ENCODE measurements at regions not wholly inside any gene's neighbourhood (a gene's known extent, or its start where the extent isn't known, plus 50 kb on each side); places are given as distances from the start of the nearest gene placed in this dataset.

DNA sequence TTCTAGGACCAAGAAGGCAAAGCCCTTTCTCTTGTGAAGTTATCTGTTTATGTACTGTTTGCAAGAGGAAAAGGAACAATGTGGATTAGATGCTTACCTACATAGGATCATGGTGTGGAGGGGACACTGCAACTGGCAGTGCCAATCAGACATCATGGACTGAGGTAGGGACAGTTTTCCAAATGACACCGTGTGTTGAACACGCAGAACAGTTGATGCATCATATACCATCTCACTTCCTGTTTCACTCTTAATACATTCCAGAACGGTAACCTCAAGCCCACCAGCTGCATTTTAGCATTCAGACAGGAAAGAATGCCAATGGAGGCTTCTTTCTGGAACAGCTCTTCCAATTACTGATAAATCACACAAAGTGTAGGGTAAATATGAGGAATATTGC is 397.7 kb upstream of the LMCD1 start:
- Histone ChIP-seq H3K9ac (ENCODE audit: low read length) (no peak overlapping the region), H3K27ac (ENCODE audit: low read depth, low read length, poor library complexity, severe bottlenecking) (no peak overlapping the region), H3K4me1 (ENCODE audit: insufficient read depth, low read length, severe bottlenecking) (no peaks in the 10 kb centered on the region), H3K36me3 (ENCODE audit: insufficient read depth, low read length) (no peaks in the 10 kb centered on the region), H3F3A (ENCODE audit: insufficient read depth, low read length) (no peaks in the 10 kb centered on the region), H3K4me3 (ENCODE audit: low read depth, low read length, poor library complexity, severe bottlenecking) (no peak overlapping the region), H3K27me3 (ENCODE audit: insufficient read depth, low read length) (no peaks in the 10 kb centered on the region), H3K9me3 (ENCODE audit: low read length) (no peaks in the 10 kb centered on the region), H2AFZ (ENCODE audit: low read length) (no peak overlapping the region), H3K4me2 (ENCODE audit: low read length) (no peak overlapping the region), H4K20me1 (ENCODE audit: insufficient read depth, low read length) (no peaks in the 10 kb centered on the region), H3K9me2 (ENCODE audit: low read depth, low read length) (no peaks in the 10 kb centered on the region), H3K79me2 (ENCODE audit: insufficient read depth, low read length) (no peaks in the 10 kb centered on the region)
- TF ChIP-seq, protein P1, sequence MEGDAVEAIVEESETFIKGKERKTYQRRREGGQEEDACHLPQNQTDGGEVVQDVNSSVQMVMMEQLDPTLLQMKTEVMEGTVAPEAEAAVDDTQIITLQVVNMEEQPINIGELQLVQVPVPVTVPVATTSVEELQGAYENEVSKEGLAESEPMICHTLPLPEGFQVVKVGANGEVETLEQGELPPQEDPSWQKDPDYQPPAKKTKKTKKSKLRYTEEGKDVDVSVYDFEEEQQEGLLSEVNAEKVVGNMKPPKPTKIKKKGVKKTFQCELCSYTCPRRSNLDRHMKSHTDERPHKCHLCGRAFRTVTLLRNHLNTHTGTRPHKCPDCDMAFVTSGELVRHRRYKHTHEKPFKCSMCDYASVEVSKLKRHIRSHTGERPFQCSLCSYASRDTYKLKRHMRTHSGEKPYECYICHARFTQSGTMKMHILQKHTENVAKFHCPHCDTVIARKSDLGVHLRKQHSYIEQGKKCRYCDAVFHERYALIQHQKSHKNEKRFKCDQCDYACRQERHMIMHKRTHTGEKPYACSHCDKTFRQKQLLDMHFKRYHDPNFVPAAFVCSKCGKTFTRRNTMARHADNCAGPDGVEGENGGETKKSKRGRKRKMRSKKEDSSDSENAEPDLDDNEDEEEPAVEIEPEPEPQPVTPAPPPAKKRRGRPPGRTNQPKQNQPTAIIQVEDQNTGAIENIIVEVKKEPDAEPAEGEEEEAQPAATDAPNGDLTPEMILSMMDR (IDR thresholded peaks at IDR 0.05; ENCODE audit: low read length): no peak
- TF ChIP-seq EZH2 (IDR thresholded peaks at IDR 0.05; ENCODE audit: borderline replicate concordance, low read length): no peak

DNA sequence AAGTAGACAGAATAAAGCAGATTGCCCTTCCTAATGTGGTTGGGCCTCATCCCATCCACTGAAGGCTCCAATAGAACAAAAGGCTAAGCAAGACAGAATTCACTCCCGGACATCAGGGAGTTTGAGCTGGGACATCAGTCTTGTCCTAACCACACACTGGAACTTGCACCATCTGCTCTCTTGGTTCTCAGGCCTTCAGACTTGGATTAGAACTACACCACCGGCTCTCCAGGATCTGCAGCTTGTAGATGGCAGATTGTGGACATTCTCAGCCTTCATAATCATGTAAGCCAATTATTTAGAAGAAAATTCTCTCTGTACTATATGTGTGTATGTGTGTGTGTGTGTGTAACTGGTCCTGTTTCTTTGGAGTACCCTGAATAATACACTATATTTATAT is 394.7 kb upstream of the LMCD1 start:
- H2AFZ ChIP-seq (ENCODE audit: low read length): no peak overlapping the region
- TF ChIP-seq, protein P1 (IDR thresholded peaks at IDR 0.05; ENCODE audit: low read length): no peak
- TF ChIP-seq EZH2 (IDR thresholded peaks at IDR 0.05; ENCODE audit: borderline replicate concordance, low read length): no peak
- H3K4me2 ChIP-seq (ENCODE audit: low read length): no peak overlapping the region
- no peak overlapping the region for H3K27ac ChIP-seq (ENCODE audit: low read depth, low read length, poor library complexity, severe bottlenecking)
- H3K4me1 ChIP-seq (ENCODE audit: insufficient read depth, low read length, severe bottlenecking): no peaks in the 10 kb centered on the region
- no peaks in the 10 kb centered on the region for H3K36me3 ChIP-seq (ENCODE audit: insufficient read depth, low read length)
- no peaks in the 10 kb centered on the region for H3K9me3 ChIP-seq (ENCODE audit: low read length)
- H4K20me1 ChIP-seq (ENCODE audit: insufficient read depth, low read length): no peaks in the 10 kb centered on the region
- no peaks in the 10 kb centered on the region for H3F3A ChIP-seq (ENCODE audit: insufficient read depth, low read length)
- no peak overlapping the region for H3K9ac ChIP-seq (ENCODE audit: low read length)
- H3K79me2 ChIP-seq (ENCODE audit: insufficient read depth, low read length): no peaks in the 10 kb centered on the region
- no peaks in the 10 kb centered on the region for H3K27me3 ChIP-seq (ENCODE audit: insufficient read depth, low read length)
- no peak overlapping the region for H3K4me3 ChIP-seq (ENCODE audit: low read depth, low read length, poor library complexity, severe bottlenecking)
- no peaks in the 10 kb centered on the region for H3K9me2 ChIP-seq (ENCODE audit: low read depth, low read length)

DNA sequence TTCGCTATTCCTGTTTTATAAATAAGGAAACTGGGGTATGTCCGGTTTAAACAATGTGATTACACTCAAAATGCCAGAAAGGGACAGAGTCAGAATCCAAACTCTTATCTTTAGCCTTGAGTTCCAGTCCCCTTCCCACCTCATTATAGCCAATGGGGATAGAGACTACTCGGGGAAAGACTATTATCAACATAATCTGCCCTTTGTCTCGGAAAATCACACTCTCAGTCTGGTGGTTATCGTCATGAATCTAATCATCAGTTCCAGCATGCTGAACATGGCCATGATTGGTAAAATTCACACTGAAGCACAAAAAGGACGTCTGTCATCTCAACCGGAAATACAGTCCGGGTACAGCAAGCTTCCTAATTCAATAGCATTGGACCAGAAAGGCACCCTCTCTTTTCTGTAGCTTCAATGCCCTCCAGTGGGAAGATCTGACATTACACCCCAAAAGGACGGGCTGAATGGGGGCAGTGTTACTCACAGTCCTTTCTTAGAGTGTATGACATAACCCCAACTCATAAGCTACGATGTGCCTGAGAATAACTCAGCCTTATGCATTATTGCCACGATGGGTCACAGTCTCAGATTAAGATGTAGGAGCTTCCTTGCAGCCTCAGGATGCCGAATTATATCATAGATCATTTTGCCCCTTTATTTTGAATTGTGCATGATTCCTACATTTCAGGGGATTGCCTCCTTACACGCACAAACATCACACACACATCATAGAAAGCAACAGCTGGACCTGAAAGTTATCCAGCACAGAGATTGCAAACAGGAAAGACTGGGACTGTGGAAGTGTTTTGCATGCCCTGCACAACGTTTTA is 390.4 kb upstream of the LMCD1 start:
- Histone ChIP-seq H4K20me1 (ENCODE audit: insufficient read depth, low read length) (no peaks in the 10 kb centered on the region), H3K36me3 (ENCODE audit: insufficient read depth, low read length) (no peaks in the 10 kb centered on the region), H2AFZ (ENCODE audit: low read length) (no peak overlapping the region), H3K79me2 (ENCODE audit: insufficient read depth, low read length) (no peaks in the 10 kb centered on the region), H3K9ac (ENCODE audit: low read length) (no peak overlapping the region), H3K27me3 (ENCODE audit: insufficient read depth, low read length) (no peaks in the 10 kb centered on the region), H3K27ac (ENCODE audit: low read depth, low read length, poor library complexity, severe bottlenecking) (no peak overlapping the region), H3K4me1 (ENCODE audit: insufficient read depth, low read length, severe bottlenecking) (no peaks in the 10 kb centered on the region), H3K4me2 (ENCODE audit: low read length) (0 out of 2 replicates have a peak overlapping the region, but pooled peaks have one; percentile 29), H3K9me3 (ENCODE audit: low read length) (no peaks in the 10 kb centered on the region), H3K4me3 (ENCODE audit: low read depth, low read length, poor library complexity, severe bottlenecking) (no peak overlapping the region), H3K9me2 (ENCODE audit: low read depth, low read length) (no peaks in the 10 kb centered on the region), H3F3A (ENCODE audit: insufficient read depth, low read length) (no peaks in the 10 kb centered on the region)
- no peak for TF ChIP-seq EZH2 (IDR thresholded peaks at IDR 0.05; ENCODE audit: borderline replicate concordance, low read length)
- TF ChIP-seq, protein P1 (IDR thresholded peaks at IDR 0.05; ENCODE audit: low read length): peak; percentile 83

Data from OCI-LY1 (cell line).